SK-N-SH (cell line): ENCODE measurements at regions not wholly inside any gene's neighbourhood (a gene's known extent, or its start where the extent isn't known, plus 50 kb on each side); places are given as distances from the start of the nearest gene placed in this dataset.

ENCODE experiments used
- CTCF ChIA-PET: fragments of 300-600, 350-600 bp; formaldehyde crosslinking; extraction: SDS; loops from one replicate; lab custom pipeline; 2021; lab: Yijun Ruan, JAX
- POLR2A ChIA-PET: fragments of 350-600 bp; sonication (Branson Sonifier 250); formaldehyde crosslinking; extraction: SDS; loops from one replicate; lab custom pipeline; 2020; ENCODE audit warnings: antibody characterized with exemption, inconsistent platforms; lab: Yijun Ruan, JAX
- DNase-seq: peaks from one replicate; pipeline ENCODE4 v3.0.0; 2012
- H2AFZ ChIP-seq: fragments of 200-600 bp; sonication (generic); 2 replicates; pipeline ENCODE4 v1.8.1; 2016; ENCODE audit warnings: antibody characterized with exemption, mild to moderate bottlenecking, low read depth
- H3F3A ChIP-seq: fragments of 200-600 bp; sonication (generic); replicated peaks from 2 replicates; pipeline ENCODE3; 2016; ENCODE audit warnings: antibody characterized with exemption, mild to moderate bottlenecking; ENCODE audit not compliant: insufficient read depth
- H3K27ac ChIP-seq, 2 experiments: fragments of 200-500 bp in 1 of 2; fragments of 200-600 bp in 1 of 2; sonication (Bioruptor generic) in 1 of 2; sonication (generic), shearing (Covaris generic) in 1 of 2; 2 replicates each; pipeline versions ENCODE4 v1.5.1 to v1.6.1; 2014 to 2016; ENCODE audit warnings: low read depth in 2 of 2, inconsistent platforms in 1 of 2, low read length in 1 of 2, mild to moderate bottlenecking in 1 of 2, mixed read lengths in 1 of 2
- H3K27me3 ChIP-seq: fragments of 200-600 bp; sonication (generic), shearing (Covaris generic); 2 replicates; pipeline ENCODE4 v1.6.1; 2016; ENCODE audit warnings: mixed run types; ENCODE audit not compliant: insufficient read depth
- H3K36me3 ChIP-seq, 2 experiments: fragments of 200-500 bp in 1 of 2; fragments of 200-600 bp in 1 of 2; sonication (Bioruptor generic) in 1 of 2; sonication (generic) in 1 of 2; replicated peaks in 1 of 2; 2 replicates each; pipeline versions ENCODE3 to v1.5.1; 2014 to 2016; ENCODE audit warnings: low read length in 1 of 2, mild to moderate bottlenecking in 1 of 2; ENCODE audit not compliant: insufficient read depth in 2 of 2, control insufficient read depth in 1 of 2
- H3K4me1 ChIP-seq, 2 experiments: fragments of 200-500 bp in 1 of 2; fragments of 200-600 bp in 1 of 2; sonication (Bioruptor generic) in 1 of 2; sonication (generic), shearing (Covaris generic) in 1 of 2; 2 replicates each; pipeline versions ENCODE4 v1.5.1 to v1.6.1; 2014 to 2016; ENCODE audit warnings: low read depth in 1 of 2, low read length in 1 of 2, mixed run types in 1 of 2; ENCODE audit not compliant: insufficient read depth in 2 of 2, control insufficient read depth in 1 of 2
- H3K4me2 ChIP-seq: fragments of 200-600 bp; sonication (generic), shearing (Covaris generic); 2 replicates; pipeline ENCODE4 v1.6.1; 2017; ENCODE audit warnings: mixed run types
- H3K4me3 ChIP-seq, 2 experiments: fragments of 200-500 bp in 1 of 2; fragments of 200-600 bp in 1 of 2; sonication (Bioruptor generic) in 1 of 2; sonication (generic), shearing (Covaris generic) in 1 of 2; 2 replicates each; pipeline versions ENCODE4 v1.5.1 to v1.8.1; 2014 to 2016; ENCODE audit warnings: low read depth in 2 of 2, inconsistent platforms in 1 of 2, low read length in 1 of 2, mild to moderate bottlenecking in 1 of 2, mixed read lengths in 1 of 2, moderate library complexity in 1 of 2
- H3K79me2 ChIP-seq: fragments of 200-600 bp; sonication (generic); 2 replicates; pipeline ENCODE4 v1.8.1; 2017; ENCODE audit warnings: mild to moderate bottlenecking; ENCODE audit not compliant: insufficient read depth
- H3K9ac ChIP-seq: fragments of 200-600 bp; sonication (generic); 2 replicates; pipeline ENCODE4 v1.6.1; 2017; ENCODE audit warnings: mixed run types
- H3K9me2 ChIP-seq: fragments of 200-600 bp; sonication (generic); 2 replicates; pipeline ENCODE4 v1.6.1; 2017; ENCODE audit warnings: mixed run types
- H3K9me3 ChIP-seq: fragments of 200-600 bp; sonication (generic); 2 replicates; pipeline ENCODE4 v1.6.1; 2017; ENCODE audit warnings: mixed run types, mild to moderate bottlenecking, moderate library complexity
- H4K20me1 ChIP-seq: fragments of 200-600 bp; sonication (generic); 2 replicates; pipeline ENCODE4 v1.6.1; 2017; ENCODE audit warnings: mild to moderate bottlenecking, mixed run types; ENCODE audit not compliant: insufficient read depth
- CHD2 ChIP-seq: fragments of 150-350 bp; IDR thresholded peaks from 2 replicates; pipeline ENCODE4 v1.6.1; 2018; ENCODE audit warnings: low read length; ENCODE audit not compliant: partially characterized antibody
- ELF1 ChIP-seq: IDR thresholded peaks from 2 replicates; pipeline ENCODE4 v1.4.0; 2012
- EP300 ChIP-seq, 2 experiments: IDR thresholded peaks; 2 replicates each; pipeline versions ENCODE4 v1.4.0 to v1.6.1; 2012; ENCODE audit warnings: borderline replicate concordance in 1 of 2, low read depth in 1 of 2, low read length in 1 of 2
- EZH2phosphoT487 ChIP-seq: fragments of 200-600 bp; sonication (generic); IDR thresholded peaks from 2 replicates; pipeline ENCODE4 v1.6.1; 2017; ENCODE audit warnings: low read depth, mixed run types, mild to moderate bottlenecking, antibody characterized with exemption, moderate library complexity, borderline replicate concordance
- FOXJ3 ChIP-seq: sonication (generic); formaldehyde crosslinking; IDR thresholded peaks from 2 replicates; pipeline ENCODE4 v1.5.1; 2020; ENCODE audit warnings: mild to moderate bottlenecking, missing genetic modification reagents
- FOXM1 ChIP-seq: IDR thresholded peaks from 2 replicates; pipeline ENCODE4 v1.4.0; 2012; ENCODE audit warnings: low read depth, mild to moderate bottlenecking
- GABPA ChIP-seq: IDR thresholded peaks from 2 replicates; pipeline ENCODE4 v1.4.0; 2012; ENCODE audit warnings: low read depth, mild to moderate bottlenecking
- JUND ChIP-seq: IDR thresholded peaks from 2 replicates; pipeline ENCODE4 v1.4.0; 2012
- MXI1 ChIP-seq: IDR thresholded peaks from 2 replicates; pipeline ENCODE4 v1.6.1; 2012; ENCODE audit warnings: mild to moderate bottlenecking, low read depth, low read length, improper control_type of control experiment
- NFIC ChIP-seq: IDR thresholded peaks from 2 replicates; pipeline ENCODE4 v1.4.0; 2012; ENCODE audit warnings: borderline replicate concordance
- RAD21 ChIP-seq: IDR thresholded peaks from 2 replicates; pipeline ENCODE4 v1.6.1; 2012; ENCODE audit warnings: mild to moderate bottlenecking, low read length
- RCOR1 ChIP-seq: fragments of 150-350 bp; IDR thresholded peaks from 2 replicates; pipeline ENCODE4 v1.6.1; 2017; ENCODE audit warnings: antibody characterized with exemption, low read length
- RFX5 ChIP-seq: IDR thresholded peaks from 2 replicates; pipeline ENCODE4 v1.6.1; 2012; ENCODE audit warnings: mild to moderate bottlenecking, improper control_type of control experiment, low read length
- RXRA ChIP-seq: IDR thresholded peaks from 2 replicates; pipeline ENCODE4 v1.4.0; 2012; ENCODE audit warnings: low read depth, mild to moderate bottlenecking, borderline replicate concordance
- TAF1 ChIP-seq: IDR thresholded peaks from 2 replicates; pipeline ENCODE4 v1.6.1; 2012; ENCODE audit warnings: low read depth, mild to moderate bottlenecking, low read length, moderate library complexity, borderline replicate concordance
- TCF12 ChIP-seq: IDR thresholded peaks from 2 replicates; pipeline ENCODE4 v1.4.0; 2012
- TEAD4 ChIP-seq: IDR thresholded peaks from 2 replicates; pipeline ENCODE4 v1.4.0; 2012; ENCODE audit warnings: mild to moderate bottlenecking, borderline replicate concordance; ENCODE audit not compliant: insufficient read depth
- WGBS: methylation state at CpG from one replicate; pipeline ENCODE4 v1.1.6; 2017; ENCODE audit warnings: low lambda C conversion rate; 5-methylcytosine and 5-hydroxymethylcytosine counted together
- TF ChIP-seq, protein P1 (sequence below): IDR thresholded peaks from 2 replicates; pipeline ENCODE4 v1.4.0; 2012; ENCODE audit warnings: low read depth
- TF ChIP-seq, protein P2 (sequence below): fragments of 150-350 bp; IDR thresholded peaks from 2 replicates; pipeline ENCODE4 v1.6.1; 2017; ENCODE audit warnings: antibody characterized with exemption, low read length, low read depth, borderline replicate concordance
- TF ChIP-seq, protein P3 (sequence below): IDR thresholded peaks from 2 replicates; pipeline ENCODE4 v1.4.0; 2012; ENCODE audit warnings: low read depth, borderline replicate concordance

DNA sequence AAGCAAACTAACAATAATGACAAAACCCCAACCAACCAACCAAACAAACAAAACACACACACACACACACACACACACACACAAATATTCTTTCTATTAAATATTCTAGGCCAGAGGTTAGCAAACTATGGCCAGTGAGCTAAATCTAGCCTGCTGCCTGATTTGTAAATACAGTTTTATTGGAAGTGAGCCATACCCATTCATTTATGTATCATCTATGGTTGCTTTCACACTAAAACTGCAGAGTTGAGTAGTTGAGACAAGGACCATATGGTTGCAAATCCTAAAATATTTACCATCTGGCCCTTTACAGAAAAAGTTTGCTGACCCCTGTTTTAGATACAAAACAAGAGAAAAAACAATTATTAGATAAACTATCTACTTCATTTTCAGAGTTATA lies 620.5 kb upstream of the SEMA6A start:
- H3K36me3 ChIP-seq = no peaks in the 10 kb centered on the region
- no peak overlapping the region for H3K27ac ChIP-seq
- H3K4me1 ChIP-seq = no peaks in the 10 kb centered on the region
- H3K9me3 ChIP-seq = no peaks in the 10 kb centered on the region; the same call in 1 of the 2 replicates
- H3F3A ChIP-seq = no peaks in the 10 kb centered on the region
- no peaks in the 10 kb centered on the region for H3K79me2 ChIP-seq
- no peak overlapping the region for H3K4me3 ChIP-seq
- no peaks in the 10 kb centered on the region for H3K27me3 ChIP-seq
- no peak overlapping the region for H2AFZ ChIP-seq
- no peaks in the 10 kb centered on the region for H4K20me1 ChIP-seq
- DNase-seq = no peak
- POLR2A ChIA-PET = interaction anchor here (0.6 kb wide), 1 partner anchor 11 kb away, joined by 3 read pairs; no protein-coding TSS in a partner anchor
- TF ChIP-seq ELF1 (no peak), TCF12 (no peak), GABPA (no peak), RCOR1 (no peak), TAF1 (no peak), CHD2 (no peak), FOXM1 (no peak), FOXJ3 (CRISPR knock-in tag) (no peak), JUND (no peak), NFIC (no peak), TEAD4 (no peak), RFX5 (no peak), EZH2phosphoT487 (no peak), RXRA (no peak)
- TF ChIP-seq, protein P1, sequence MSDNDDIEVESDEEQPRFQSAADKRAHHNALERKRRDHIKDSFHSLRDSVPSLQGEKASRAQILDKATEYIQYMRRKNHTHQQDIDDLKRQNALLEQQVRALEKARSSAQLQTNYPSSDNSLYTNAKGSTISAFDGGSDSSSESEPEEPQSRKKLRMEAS = no peak
- TF ChIP-seq, protein P2, sequence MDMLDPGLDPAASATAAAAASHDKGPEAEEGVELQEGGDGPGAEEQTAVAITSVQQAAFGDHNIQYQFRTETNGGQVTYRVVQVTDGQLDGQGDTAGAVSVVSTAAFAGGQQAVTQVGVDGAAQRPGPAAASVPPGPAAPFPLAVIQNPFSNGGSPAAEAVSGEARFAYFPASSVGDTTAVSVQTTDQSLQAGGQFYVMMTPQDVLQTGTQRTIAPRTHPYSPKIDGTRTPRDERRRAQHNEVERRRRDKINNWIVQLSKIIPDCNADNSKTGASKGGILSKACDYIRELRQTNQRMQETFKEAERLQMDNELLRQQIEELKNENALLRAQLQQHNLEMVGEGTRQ = no peak
- TF ChIP-seq, protein P3, sequence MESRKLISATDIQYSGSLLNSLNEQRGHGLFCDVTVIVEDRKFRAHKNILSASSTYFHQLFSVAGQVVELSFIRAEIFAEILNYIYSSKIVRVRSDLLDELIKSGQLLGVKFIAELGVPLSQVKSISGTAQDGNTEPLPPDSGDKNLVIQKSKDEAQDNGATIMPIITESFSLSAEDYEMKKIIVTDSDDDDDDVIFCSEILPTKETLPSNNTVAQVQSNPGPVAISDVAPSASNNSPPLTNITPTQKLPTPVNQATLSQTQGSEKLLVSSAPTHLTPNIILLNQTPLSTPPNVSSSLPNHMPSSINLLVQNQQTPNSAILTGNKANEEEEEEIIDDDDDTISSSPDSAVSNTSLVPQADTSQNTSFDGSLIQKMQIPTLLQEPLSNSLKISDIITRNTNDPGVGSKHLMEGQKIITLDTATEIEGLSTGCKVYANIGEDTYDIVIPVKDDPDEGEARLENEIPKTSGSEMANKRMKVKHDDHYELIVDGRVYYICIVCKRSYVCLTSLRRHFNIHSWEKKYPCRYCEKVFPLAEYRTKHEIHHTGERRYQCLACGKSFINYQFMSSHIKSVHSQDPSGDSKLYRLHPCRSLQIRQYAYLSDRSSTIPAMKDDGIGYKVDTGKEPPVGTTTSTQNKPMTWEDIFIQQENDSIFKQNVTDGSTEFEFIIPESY = no peak
- no peak overlapping the region for H3K9ac ChIP-seq
- CTCF ChIA-PET = interaction anchor here (1.3 kb wide), 1 partner anchor 10 kb away, joined by 3 read pairs; no protein-coding TSS in a partner anchor
- no peaks in the 10 kb centered on the region for H3K9me2 ChIP-seq
- H3K4me2 ChIP-seq = no peak overlapping the region

DNA sequence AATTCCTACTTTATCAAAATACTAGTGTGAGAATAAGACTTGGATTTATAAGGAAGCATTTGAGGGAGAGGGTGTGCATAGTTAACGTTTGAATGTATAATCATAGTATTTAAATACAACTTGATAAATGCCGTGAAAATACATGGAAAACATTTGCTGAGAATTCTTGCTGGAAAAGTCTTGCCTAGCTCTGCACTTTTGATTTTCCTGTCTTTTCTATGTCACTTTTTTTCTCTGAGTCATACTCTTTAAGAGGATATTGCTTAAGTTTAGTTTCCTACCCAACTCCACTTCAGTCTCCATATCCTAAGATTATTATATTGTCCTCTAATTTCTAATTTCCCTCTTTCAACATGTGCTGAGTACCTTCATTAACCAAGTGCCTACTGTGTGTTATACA lies 616.6 kb upstream of the SEMA6A start:
- H3K9me2 ChIP-seq = no peaks in the 10 kb centered on the region
- CTCF ChIA-PET = no interaction called here
- H2AFZ ChIP-seq = no peak overlapping the region
- no peaks in the 10 kb centered on the region for H3K4me1 ChIP-seq
- no peak overlapping the region for H3K4me2 ChIP-seq
- no peak for DNase-seq
- no peaks in the 10 kb centered on the region for H4K20me1 ChIP-seq
- no peaks in the 10 kb centered on the region for H3F3A ChIP-seq
- H3K27ac ChIP-seq = no peak overlapping the region
- H3K9ac ChIP-seq = no peak overlapping the region
- no peak overlapping the region for H3K4me3 ChIP-seq
- H3K9me3 ChIP-seq = no peaks in the 10 kb centered on the region
- no peaks in the 10 kb centered on the region for H3K27me3 ChIP-seq
- 45% methylated on average over 2 of the region's 2 CpGs for WGBS
- TF ChIP-seq RXRA (no peak), RAD21 (no peak), FOXJ3 (CRISPR knock-in tag) (no peak), NFIC (no peak), EP300 (IDR thresholded peaks at IDR 0.05; ENCODE audit: borderline replicate concordance in 1 of 2, low read depth in 1 of 2, low read length in 1 of 2) (no peak), MXI1 (no peak)
- no peaks in the 10 kb centered on the region for H3K36me3 ChIP-seq
- H3K79me2 ChIP-seq = no peaks in the 10 kb centered on the region
- POLR2A ChIA-PET = no interaction called here
